ENCODE measurements at regions not wholly inside any gene's neighbourhood (a gene's known extent, or its start where the extent isn't known, plus 50 kb on each side); places are given as distances from the start of the nearest gene placed in this dataset.

- TF ChIP-seq, protein P1, sequence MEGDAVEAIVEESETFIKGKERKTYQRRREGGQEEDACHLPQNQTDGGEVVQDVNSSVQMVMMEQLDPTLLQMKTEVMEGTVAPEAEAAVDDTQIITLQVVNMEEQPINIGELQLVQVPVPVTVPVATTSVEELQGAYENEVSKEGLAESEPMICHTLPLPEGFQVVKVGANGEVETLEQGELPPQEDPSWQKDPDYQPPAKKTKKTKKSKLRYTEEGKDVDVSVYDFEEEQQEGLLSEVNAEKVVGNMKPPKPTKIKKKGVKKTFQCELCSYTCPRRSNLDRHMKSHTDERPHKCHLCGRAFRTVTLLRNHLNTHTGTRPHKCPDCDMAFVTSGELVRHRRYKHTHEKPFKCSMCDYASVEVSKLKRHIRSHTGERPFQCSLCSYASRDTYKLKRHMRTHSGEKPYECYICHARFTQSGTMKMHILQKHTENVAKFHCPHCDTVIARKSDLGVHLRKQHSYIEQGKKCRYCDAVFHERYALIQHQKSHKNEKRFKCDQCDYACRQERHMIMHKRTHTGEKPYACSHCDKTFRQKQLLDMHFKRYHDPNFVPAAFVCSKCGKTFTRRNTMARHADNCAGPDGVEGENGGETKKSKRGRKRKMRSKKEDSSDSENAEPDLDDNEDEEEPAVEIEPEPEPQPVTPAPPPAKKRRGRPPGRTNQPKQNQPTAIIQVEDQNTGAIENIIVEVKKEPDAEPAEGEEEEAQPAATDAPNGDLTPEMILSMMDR (IDR thresholded peaks at IDR 0.05) = no peak
- no peak for TF ChIP-seq POLR2A (IDR thresholded peaks at IDR 0.05)
These were observed 301.1 kb downstream of the PRR16 start for GRCh38 chr5:120765189-120765588.
